Ascending aorta (tissue), 2 donors: ENCODE measurements at regions not wholly inside any gene's neighbourhood (a gene's known extent, or its start where the extent isn't known, plus 50 kb on each side); places are given as distances from the start of the nearest gene placed in this dataset.

ENCODE experiments used
- DNase-seq, 2 donors: peaks; one replicate each; pipeline ENCODE4 v3.0.0-alpha.2; 2019; ENCODE audit warnings: low spot score in 2 of 2
- H3K27ac ChIP-seq, 2 donors: fragments of 200-600 bp; sonication (generic); one replicate each; pipeline ENCODE4 v1.5.1; 2016 to 2017; ENCODE audit warnings: mild to moderate bottlenecking in 1 of 2
- H3K27me3 ChIP-seq: fragments of 200-600 bp; sonication (generic); one replicate; pipeline ENCODE4 v1.5.1; 2017
- H3K36me3 ChIP-seq, 2 donors: fragments of 200-600 bp; sonication (generic); one replicate each; pipeline ENCODE4 v1.5.1; 2016
- H3K4me1 ChIP-seq, 2 donors: fragments of 200-600 bp; sonication (generic); one replicate each; pipeline ENCODE4 v1.5.1; 2016 to 2017; ENCODE audit warnings: mild to moderate bottlenecking in 1 of 2
- H3K4me3 ChIP-seq, 2 donors: fragments of 200-600 bp; sonication (generic); one replicate each; pipeline ENCODE4 v1.5.1; 2016 to 2017; ENCODE audit warnings: mild to moderate bottlenecking in 1 of 2
- H3K9me3 ChIP-seq, 2 donors: fragments of 200-600 bp; sonication (generic); one replicate each; pipeline ENCODE4 v1.5.1; 2016
- CTCF ChIP-seq, 3 experiments: fragments of 200-600 bp in 2 of 3; fragments of 450-650 bp in 1 of 3; sonication (generic) in 2 of 3; IDR thresholded peaks; one replicate each; pipeline ENCODE4 v1.5.1; 2016 to 2019; ENCODE audit warnings: antibody characterized with exemption in 3 of 3, mild to moderate bottlenecking in 1 of 3, moderate library complexity in 1 of 3
- intact Hi-C: fragments of 100-400 bp; cut with DNase I; formaldehyde crosslinking; loops from one replicate; pipeline ENCODE4 v1.15.1; 2023

GRCh38 chr1:13931226-13931625, 231.2 kb downstream of the PRDM2 start:
- Histone ChIP-seq H3K4me3 (no peak overlapping the region), H3K36me3 (no peaks in the 10 kb centered on the region), H3K27ac (no peak overlapping the region), H3K4me1 (no peaks in the 10 kb centered on the region), H3K27me3 (no peaks in the 10 kb centered on the region), H3K9me3 (no peaks in the 10 kb centered on the region)
- TF ChIP-seq CTCF (IDR thresholded peaks at IDR 0.05), result no peak
- no peak for DNase-seq
- intact Hi-C loops, result no loop called here

DNA sequence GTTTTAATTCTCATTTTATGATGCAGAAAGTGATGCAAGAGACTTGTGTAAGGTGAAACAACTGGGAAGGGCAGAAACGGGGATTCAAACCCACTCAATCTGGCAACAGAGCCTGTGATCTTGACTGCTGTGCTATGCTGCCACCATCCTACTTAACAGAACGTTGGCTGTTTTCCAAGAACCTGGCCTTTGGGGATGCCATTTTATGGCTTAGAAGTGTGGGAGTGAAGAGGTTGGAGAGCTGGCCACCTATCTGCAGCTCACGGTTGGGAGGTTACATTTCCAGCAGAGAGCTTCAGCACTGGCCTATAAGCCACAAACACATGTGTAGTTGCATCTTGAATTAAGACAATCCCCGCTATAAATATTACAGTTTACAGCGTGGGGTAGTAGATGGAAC, 235.3 kb downstream of the PRDM2 start:
- intact Hi-C loops, result no loop called here
- H3K27ac ChIP-seq, result no peak overlapping the region
- H3K9me3 ChIP-seq, result no peaks in the 10 kb centered on the region
- H3K4me3 ChIP-seq, result no peak overlapping the region
- no peaks in the 10 kb centered on the region for H3K27me3 ChIP-seq
- no peaks in the 10 kb centered on the region for H3K36me3 ChIP-seq
- H3K4me1 ChIP-seq, result no peaks in the 10 kb centered on the region
- TF ChIP-seq CTCF (IDR thresholded peaks at IDR 0.05), result no peak
- no peak for DNase-seq

- DNase-seq, result no peak
Observed at GRCh38 chr1:13941315-13941714, 241.3 kb downstream of the PRDM2 start.

DNA sequence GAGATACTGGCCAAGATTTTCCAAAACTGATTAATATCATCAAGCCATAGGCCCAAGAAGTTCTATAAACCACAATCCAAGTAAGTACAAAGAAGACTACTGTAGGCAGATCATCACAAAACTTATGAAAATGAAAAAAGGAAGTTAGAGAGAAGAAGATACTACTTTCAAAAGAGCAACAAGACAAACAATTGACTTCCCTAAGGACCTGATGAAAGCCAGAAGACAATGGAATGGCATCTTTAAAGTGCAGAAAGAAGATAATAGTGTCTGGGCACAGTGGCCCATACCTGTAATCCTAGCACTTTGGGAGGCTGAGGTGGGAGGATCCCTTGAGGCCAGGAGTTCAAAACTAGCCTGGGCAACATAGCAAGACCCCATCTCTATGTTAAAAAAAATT, 243.1 kb downstream of the PRDM2 start:
- Histone ChIP-seq H3K4me1 (no peaks in the 10 kb centered on the region), H3K27ac (no peak overlapping the region), H3K27me3 (no peaks in the 10 kb centered on the region), H3K9me3 (no peaks in the 10 kb centered on the region), H3K36me3 (no peaks in the 10 kb centered on the region), H3K4me3 (no peak overlapping the region)
- intact Hi-C loops, result loop anchor here (10.0 kb wide), 1 partner anchor 108 kb away; no protein-coding TSS in a partner anchor
- TF ChIP-seq CTCF (IDR thresholded peaks at IDR 0.05), result no peak
- DNase-seq, result no peak

More at GRCh38 chr1:13941315-13941714, 241.3 kb downstream of the PRDM2 start:
- intact Hi-C loops, result loop anchor here (10.0 kb wide), 1 partner anchor 107 kb away; no protein-coding TSS in a partner anchor
- TF ChIP-seq CTCF (IDR thresholded peaks at IDR 0.05), result no peak
- Histone ChIP-seq H3K4me1 (no peaks in the 10 kb centered on the region), H3K36me3 (no peaks in the 10 kb centered on the region), H3K9me3 (no peaks in the 10 kb centered on the region), H3K4me3 (no peak overlapping the region), H3K27ac (no peak overlapping the region), H3K27me3 (no peaks in the 10 kb centered on the region)

DNA sequence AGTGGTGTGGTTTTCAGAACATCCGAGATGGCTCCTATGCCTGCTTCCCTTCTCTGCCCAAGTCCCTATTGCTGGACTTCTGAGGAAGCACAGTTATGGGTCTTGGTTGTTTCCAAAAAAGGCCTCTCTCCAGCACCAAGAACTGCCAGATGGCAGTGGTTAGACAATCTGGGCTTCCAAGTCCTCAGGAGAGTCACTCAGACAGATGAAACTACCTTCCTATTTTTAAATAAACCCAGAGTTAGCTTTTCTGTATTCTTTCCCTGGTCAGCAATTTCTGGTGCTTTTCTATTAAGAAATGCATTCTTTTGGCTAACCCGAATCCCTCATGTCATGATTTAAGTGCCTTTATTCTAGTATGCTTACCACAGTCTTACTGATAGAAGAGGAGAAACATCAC, 245.9 kb downstream of the PRDM2 start:
- no peaks in the 10 kb centered on the region for H3K27me3 ChIP-seq
- no peak for DNase-seq
- H3K4me1 ChIP-seq, result no peaks in the 10 kb centered on the region
- H3K27ac ChIP-seq, result no peak overlapping the region
- no peaks in the 10 kb centered on the region for H3K9me3 ChIP-seq
- no peaks in the 10 kb centered on the region for H3K36me3 ChIP-seq
- intact Hi-C loops, result loop anchor here (10.0 kb wide), 1 partner anchor 111 kb away; no protein-coding TSS in a partner anchor
- H3K4me3 ChIP-seq, result no peak overlapping the region
- no peak for TF ChIP-seq CTCF (IDR thresholded peaks at IDR 0.05)

DNA sequence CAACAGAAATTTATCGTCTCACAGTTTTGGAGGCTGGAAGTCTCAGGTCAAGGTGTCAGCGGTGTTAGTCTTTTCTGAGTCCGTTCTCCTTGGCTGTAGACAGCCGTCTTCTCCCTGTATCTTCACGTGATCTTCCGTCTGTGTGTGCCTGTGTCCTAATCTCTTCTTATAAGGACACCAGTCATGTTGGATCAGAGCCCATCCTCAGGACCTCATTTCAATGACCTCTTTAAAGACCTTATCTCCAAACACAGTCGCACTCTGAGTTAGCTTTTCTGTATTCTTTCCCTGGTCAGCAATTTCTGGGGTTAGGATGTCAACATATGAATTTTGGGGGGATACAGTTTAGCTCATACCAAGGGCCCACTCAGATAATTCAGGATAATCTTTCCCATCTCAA, 247.7 kb downstream of the PRDM2 start:
- Histone ChIP-seq H3K4me3 (no peak overlapping the region), H3K27ac (peak overlapping the region in 1 of 2 donors; percentile 45), H3K4me1 (no peaks in the 10 kb centered on the region), H3K9me3 (no peaks in the 10 kb centered on the region), H3K27me3 (no peaks in the 10 kb centered on the region), H3K36me3 (no peaks in the 10 kb centered on the region)
- intact Hi-C loops, result loop anchor here (10.0 kb wide), 1 partner anchor 113 kb away; no protein-coding TSS in a partner anchor
- DNase-seq, result no peak
- no peak for TF ChIP-seq CTCF (IDR thresholded peaks at IDR 0.05)
